ENCODE measurements at regions not wholly inside any gene's neighbourhood (a gene's known extent, or its start where the extent isn't known, plus 50 kb on each side); places are given as distances from the start of the nearest gene placed in this dataset.
"Not testable (repeated sequence)": the region's sequence is repeated elsewhere in the genome, so short reads cannot be mapped to it uniquely, and the experiment has no call there.

- H3K4me1 ChIP-seq (ENCODE audit: insufficient read depth, low read length), result no peaks in the 10 kb centered on the region
- no peaks in the 10 kb centered on the region for H4K20me1 ChIP-seq (ENCODE audit: insufficient read depth, low read length)
- no peak overlapping the region for H3K27ac ChIP-seq (ENCODE audit: low read depth, low read length)
- no peak overlapping the region for H2AFZ ChIP-seq (ENCODE audit: low read length)
- H3K9me3 ChIP-seq (ENCODE audit: low read depth, low read length), result no peaks in the 10 kb centered on the region
- no peak overlapping the region for H3K4me2 ChIP-seq (ENCODE audit: insufficient read depth, low read length)
- H3K36me3 ChIP-seq (ENCODE audit: insufficient read depth, low read length), result no peaks in the 10 kb centered on the region
- H3K27me3 ChIP-seq (ENCODE audit: insufficient read depth, low read length), result no peaks in the 10 kb centered on the region
- DNase-seq (ENCODE audit: insufficient read length, low spot score, missing footprints), result no peak
- no peak for TF ChIP-seq CTCF (IDR thresholded peaks at IDR 0.05; ENCODE audit: extremely low read depth, low read depth, low read length)
- H3K4me3 ChIP-seq (ENCODE audit: insufficient read depth, low read length), result no peak overlapping the region
- no peaks in the 10 kb centered on the region for H3K79me2 ChIP-seq (ENCODE audit: insufficient read depth, low read length)
These were observed 1341.7 kb downstream of the PLA2G4A start for GRCh38 chr1:188170411-188170810.

- Histone ChIP-seq H3K9me3 (ENCODE audit: low read depth, low read length) (no peaks in the 10 kb centered on the region), H3K27ac (ENCODE audit: low read depth, low read length) (no peak overlapping the region), H3K36me3 (ENCODE audit: insufficient read depth, low read length) (no peaks in the 10 kb centered on the region), H3K4me2 (ENCODE audit: insufficient read depth, low read length) (no peak overlapping the region), H2AFZ (ENCODE audit: low read length) (no peak overlapping the region), H4K20me1 (ENCODE audit: insufficient read depth, low read length) (no peaks in the 10 kb centered on the region), H3K27me3 (ENCODE audit: insufficient read depth, low read length) (no peaks in the 10 kb centered on the region), H3K79me2 (ENCODE audit: insufficient read depth, low read length) (no peaks in the 10 kb centered on the region), H3K4me1 (ENCODE audit: insufficient read depth, low read length) (no peaks in the 10 kb centered on the region), H3K4me3 (ENCODE audit: insufficient read depth, low read length) (no peak overlapping the region)
- DNase-seq (ENCODE audit: insufficient read length, low spot score, missing footprints), result no peak
- TF ChIP-seq CTCF (IDR thresholded peaks at IDR 0.05; ENCODE audit: extremely low read depth, low read depth, low read length), result no peak
These were observed 1342.2 kb downstream of the PLA2G4A start for GRCh38 chr1:188170935-188171334.

- not testable (repeated sequence) for DNase-seq (ENCODE audit: insufficient read length, low spot score, missing footprints); H3K4me3 ChIP-seq (ENCODE audit: insufficient read depth, low read length); H3K27ac ChIP-seq (ENCODE audit: low read depth, low read length); H3K36me3 ChIP-seq (ENCODE audit: insufficient read depth, low read length); H3K79me2 ChIP-seq (ENCODE audit: insufficient read depth, low read length); H4K20me1 ChIP-seq (ENCODE audit: insufficient read depth, low read length); H3K27me3 ChIP-seq (ENCODE audit: insufficient read depth, low read length); H2AFZ ChIP-seq (ENCODE audit: low read length); H3K9me3 ChIP-seq (ENCODE audit: low read depth, low read length); H3K4me1 ChIP-seq (ENCODE audit: insufficient read depth, low read length); H3K4me2 ChIP-seq (ENCODE audit: insufficient read depth, low read length)
These were observed 1353.3 kb downstream of the PLA2G4A start for GRCh38 chr1:188182063-188182462.

- Histone ChIP-seq H3K27me3 (ENCODE audit: insufficient read depth, low read length) (no peaks in the 10 kb centered on the region), H4K20me1 (ENCODE audit: insufficient read depth, low read length) (no peaks in the 10 kb centered on the region), H3K27ac (ENCODE audit: low read depth, low read length) (no peak overlapping the region), H3K36me3 (ENCODE audit: insufficient read depth, low read length) (no peaks in the 10 kb centered on the region), H3K9me3 (ENCODE audit: low read depth, low read length) (no peaks in the 10 kb centered on the region), H3K4me2 (ENCODE audit: insufficient read depth, low read length) (no peak overlapping the region), H3K79me2 (ENCODE audit: insufficient read depth, low read length) (no peaks in the 10 kb centered on the region), H3K4me1 (ENCODE audit: insufficient read depth, low read length) (no peaks in the 10 kb centered on the region), H3K4me3 (ENCODE audit: insufficient read depth, low read length) (no peak overlapping the region), H2AFZ (ENCODE audit: low read length) (no peak overlapping the region)
- no peak for DNase-seq (ENCODE audit: insufficient read length, low spot score, missing footprints)
- no peak for TF ChIP-seq CTCF (IDR thresholded peaks at IDR 0.05; ENCODE audit: extremely low read depth, low read depth, low read length)
These were observed 1359.6 kb downstream of the PLA2G4A start for GRCh38 chr1:188188317-188188716.

- H2AFZ ChIP-seq (ENCODE audit: low read length), result no peak overlapping the region
- no peaks in the 10 kb centered on the region for H4K20me1 ChIP-seq (ENCODE audit: insufficient read depth, low read length)
- TF ChIP-seq CTCF (IDR thresholded peaks at IDR 0.05; ENCODE audit: extremely low read depth, low read depth, low read length), result no peak
- no peak overlapping the region for H3K27ac ChIP-seq (ENCODE audit: low read depth, low read length)
- no peak for DNase-seq (ENCODE audit: insufficient read length, low spot score, missing footprints)
- H3K4me2 ChIP-seq (ENCODE audit: insufficient read depth, low read length), result no peak overlapping the region
- H3K4me3 ChIP-seq (ENCODE audit: insufficient read depth, low read length), result no peak overlapping the region
- no peaks in the 10 kb centered on the region for H3K4me1 ChIP-seq (ENCODE audit: insufficient read depth, low read length)
- H3K79me2 ChIP-seq (ENCODE audit: insufficient read depth, low read length), result no peaks in the 10 kb centered on the region
- no peaks in the 10 kb centered on the region for H3K36me3 ChIP-seq (ENCODE audit: insufficient read depth, low read length)
- peaks cover 2% of the 10 kb centered on the region for H3K9me3 ChIP-seq (ENCODE audit: low read depth, low read length)
- no peaks in the 10 kb centered on the region for H3K27me3 ChIP-seq (ENCODE audit: insufficient read depth, low read length)
These were observed 1366.2 kb downstream of the PLA2G4A start for GRCh38 chr1:188194916-188195315.
